CD14-positive monocyte (primary cell): ENCODE measurements at regions not wholly inside any gene's neighbourhood (a gene's known extent, or its start where the extent isn't known, plus 50 kb on each side); places are given as distances from the start of the nearest gene placed in this dataset.

Experiments used
- DNase-seq, 3 donors: peaks; one replicate each; pipeline ENCODE4 v3.0.0-alpha.2; 2011 to 2022
- H2AFZ ChIP-seq: 2 replicates; pipeline ENCODE4 v1.6.0; 2012; ENCODE audit warnings: mild to moderate bottlenecking, low read depth, low read length, inconsistent platforms; ENCODE audit not compliant: insufficient read depth, poor library complexity, severe bottlenecking
- H3K27ac ChIP-seq, 2 donors: 1 replicate in 1 of 2; 2 replicates in 1 of 2; pipeline ENCODE4 v1.5.1; 2012 to 2013; ENCODE audit warnings: low read length in 2 of 2, control low read depth in 1 of 2, inconsistent platforms in 1 of 2, low read depth in 1 of 2, mild to moderate bottlenecking in 1 of 2
- H3K27me3 ChIP-seq, 2 donors: one replicate each; pipeline versions ENCODE4 v1.6.0 to v1.6.1; 2011 to 2013; ENCODE audit warnings: low read length in 2 of 2; ENCODE audit not compliant: control insufficient read depth in 2 of 2, insufficient read depth in 2 of 2
- H3K36me3 ChIP-seq, 2 donors: replicated peaks in 1 of 2; 1 replicate in 1 of 2; 2 replicates in 1 of 2; pipeline versions ENCODE4 v1.5.1 to v1.6.1; 2012 to 2013; ENCODE audit warnings: low read length in 2 of 2, control low read depth in 1 of 2, inconsistent platforms in 1 of 2, mild to moderate bottlenecking in 1 of 2; ENCODE audit not compliant: insufficient read depth in 2 of 2, control insufficient read depth in 1 of 2
- H3K4me1 ChIP-seq, 2 donors: 1 replicate in 1 of 2; 2 replicates in 1 of 2; pipeline versions ENCODE4 v1.5.1 to v1.6.1; 2012 to 2013; ENCODE audit warnings: low read length in 2 of 2, control low read depth in 1 of 2, inconsistent platforms in 1 of 2, mild to moderate bottlenecking in 1 of 2, moderate library complexity in 1 of 2; ENCODE audit not compliant: insufficient read depth in 2 of 2, control insufficient read depth in 1 of 2
- H3K4me2 ChIP-seq: replicated peaks from 2 replicates; pipeline ENCODE3; 2012; ENCODE audit warnings: low read length, moderate library complexity, mild to moderate bottlenecking; ENCODE audit not compliant: poor library complexity, severe bottlenecking; ENCODE audit errors: extremely low read depth
- H3K4me3 ChIP-seq, 3 experiments: fragments of 200-600 bp in 1 of 3; sonication (generic) in 1 of 3; replicated peaks in 1 of 3; 1 replicate in 2 of 3; 2 replicates in 1 of 3; pipeline ENCODE4 v1.5.1; 2011 to 2013; ENCODE audit warnings: low read length in 3 of 3, mild to moderate bottlenecking in 3 of 3, control low read depth in 2 of 3, low read depth in 2 of 3, inconsistent platforms in 1 of 3, moderate library complexity in 1 of 3
- H3K79me2 ChIP-seq: 2 replicates; pipeline ENCODE4 v1.6.0; 2012; ENCODE audit warnings: mild to moderate bottlenecking, control low read depth, inconsistent platforms, low read length, moderate library complexity; ENCODE audit not compliant: insufficient read depth
- H3K9ac ChIP-seq: 2 replicates; pipeline ENCODE4 v1.6.0; 2017; ENCODE audit warnings: low read length, mild to moderate bottlenecking; ENCODE audit not compliant: insufficient read depth, poor library complexity, severe bottlenecking
- H3K9me3 ChIP-seq, 2 donors: replicated peaks in 1 of 2; 1 replicate in 1 of 2; 2 replicates in 1 of 2; pipeline versions ENCODE4 v1.5.1 to v1.6.1; 2012 to 2013; ENCODE audit warnings: low read length in 2 of 2, control low read depth in 1 of 2; ENCODE audit not compliant: control insufficient read depth in 1 of 2, insufficient read depth in 1 of 2
- H4K20me1 ChIP-seq: 2 replicates; pipeline ENCODE4 v1.6.0; 2012; ENCODE audit warnings: mild to moderate bottlenecking, low read length, control low read depth, moderate library complexity; ENCODE audit not compliant: insufficient read depth
- H3K27ac Mint-ChIP-seq, 7 donors: one replicate each; pipeline ENCODE4 v1.8.0; 2020; ENCODE audit warnings: mild to moderate bottlenecking in 7 of 7, mixed read lengths in 7 of 7, moderate library complexity in 6 of 7, inconsistent platforms in 2 of 7
- H3K27me3 Mint-ChIP-seq, 3 donors: one replicate each; pipeline ENCODE4 v1.8.0; 2021 to 2022; ENCODE audit warnings: low read depth in 3 of 3, mild to moderate bottlenecking in 3 of 3, mixed read lengths in 3 of 3, moderate library complexity in 3 of 3, inconsistent platforms in 1 of 3
- H3K36me3 Mint-ChIP-seq, 2 donors: one replicate each; pipeline ENCODE4 v1.8.0; 2020; ENCODE audit warnings: mixed read lengths in 2 of 2, inconsistent platforms in 1 of 2, mild to moderate bottlenecking in 1 of 2
- H3K4me1 Mint-ChIP-seq: one replicate; pipeline ENCODE4 v1.8.0; 2020; ENCODE audit warnings: mild to moderate bottlenecking, mixed read lengths
- H3K4me3 Mint-ChIP-seq, 2 donors: one replicate each; pipeline ENCODE4 v1.8.0; 2020; ENCODE audit warnings: mild to moderate bottlenecking in 2 of 2, mixed read lengths in 2 of 2, moderate library complexity in 1 of 2
- H3K9me3 Mint-ChIP-seq, 7 donors: one replicate each; pipeline ENCODE4 v1.8.0; 2020 to 2022; ENCODE audit warnings: mixed read lengths in 7 of 7, mild to moderate bottlenecking in 6 of 7, moderate library complexity in 6 of 7, inconsistent platforms in 2 of 7
- CTCF ChIP-seq: fragments of 200-600 bp; IDR thresholded peaks from one replicate; pipeline ENCODE4 v1.8.0; 2022; ENCODE audit warnings: antibody characterized with exemption, mild to moderate bottlenecking
- WGBS: methylation state at CpG from one replicate; pipeline ENCODE4 v1.1.5; 2013; ENCODE audit warnings: missing lambda C conversion rate; ENCODE audit not compliant: insufficient coverage; 5-methylcytosine and 5-hydroxymethylcytosine counted together
- intact Hi-C, 2 donors: fragments of 100-400 bp; cut with micrococcal nuclease; formaldehyde crosslinking; loops; one replicate each; pipeline versions ENCODE4 v1.15.0 to v1.15.1; 2023

GRCh38 chr3:194042927-194043326, 93.0 kb upstream of the HES1 start:
- H2AFZ ChIP-seq, result no peak overlapping the region
- Mint-ChIP-seq H3K4me1 (peaks cover 32% of the 10 kb centered on the region), H3K27me3 (peaks cover 3 to 7% (median 4%) of the 10 kb centered on the region in 3 donors), H3K4me3 (no peak overlapping the region), H3K27ac (no peak overlapping the region), H3K9me3 (peaks cover 0 to 4% (median 0%) of the 10 kb centered on the region in 7 donors), H3K36me3 (no peaks in the 10 kb centered on the region)
- no peak for DNase-seq
- H3K9ac ChIP-seq, result no peak overlapping the region
- no peaks in the 10 kb centered on the region for H3K36me3 ChIP-seq
- intact Hi-C loops, result no loop called here
- no peaks in the 10 kb centered on the region for H3K79me2 ChIP-seq
- H3K27me3 ChIP-seq, result no peaks in the 10 kb centered on the region
- no peak overlapping the region for H3K27ac ChIP-seq
- 100% methylated on average over 2 of the region's 5 CpGs for WGBS
- peaks cover 23 to 24% of the 10 kb centered on the region in 2 donors for H3K4me1 ChIP-seq
- no peaks in the 10 kb centered on the region for H3K9me3 ChIP-seq
- no peak overlapping the region for H3K4me2 ChIP-seq
- TF ChIP-seq CTCF, result no peak
- no peak overlapping the region for H3K4me3 ChIP-seq
- H4K20me1 ChIP-seq, result no peaks in the 10 kb centered on the region

GRCh38 chr3:194043516-194043915, 92.4 kb upstream of the HES1 start:
- no peak overlapping the region for H3K4me3 ChIP-seq
- Mint-ChIP-seq H3K4me1 (peaks cover 38% of the 10 kb centered on the region), H3K9me3 (peaks cover 0 to 4% (median 0%) of the 10 kb centered on the region in 7 donors), H3K27me3 (peaks cover 3 to 7% (median 4%) of the 10 kb centered on the region in 3 donors), H3K4me3 (no peak overlapping the region), H3K36me3 (peaks cover 0 to 1% of the 10 kb centered on the region in 2 donors), H3K27ac (peak overlapping the region in 3 of 7 donors; percentile 20 to 58 (median 30))
- peak; percentile 18 to 58 (median 26) for DNase-seq
- H3K9ac ChIP-seq, result no peak overlapping the region
- H3K4me2 ChIP-seq, result no peak overlapping the region
- no peak overlapping the region for H3K27ac ChIP-seq
- H4K20me1 ChIP-seq, result no peaks in the 10 kb centered on the region
- TF ChIP-seq CTCF, result no peak
- peaks cover 29 to 30% of the 10 kb centered on the region in 2 donors for H3K4me1 ChIP-seq
- no peak overlapping the region for H2AFZ ChIP-seq
- no peaks in the 10 kb centered on the region for H3K79me2 ChIP-seq
- WGBS, result 65% methylated on average over 2 of the region's 3 CpGs
- no peaks in the 10 kb centered on the region for H3K9me3 ChIP-seq
- H3K27me3 ChIP-seq, result no peaks in the 10 kb centered on the region
- H3K36me3 ChIP-seq, result no peaks in the 10 kb centered on the region
- intact Hi-C loops, result no loop called here
